ENCODE measurements at regions not wholly inside any gene's neighbourhood (a gene's known extent, or its start where the extent isn't known, plus 50 kb on each side); places are given as distances from the start of the nearest gene placed in this dataset.
A peak's percentile ranks its signal among the peaks of the same experiment; 100 is the strongest.

- TF ChIP-seq CTCF (conservative IDR thresholded peaks at IDR 0.05; ENCODE audit: low read depth, low read length) (peak; percentile 81), EZH2 (IDR thresholded peaks at IDR 0.05; ENCODE audit: low read length, unreplicated experiment) (no peak), EZH2phosphoT487 (IDR thresholded peaks at IDR 0.05; ENCODE audit: borderline replicate concordance, low read length) (no peak)
Measured at GRCh38 chr10:129030996-129031843, 435.8 kb upstream of the MGMT start.

Measured in PC-3 (cell line).